ENCODE measurements at regions not wholly inside any gene's neighbourhood (a gene's known extent, or its start where the extent isn't known, plus 50 kb on each side); places are given as distances from the start of the nearest gene placed in this dataset.

- Histone ChIP-seq H4K20me1 (replicated peaks; ENCODE audit: control insufficient read depth, extremely low read depth, insufficient read depth, low read length) (no peaks in the 10 kb centered on the region), H3K36me3 (ENCODE audit: control insufficient read depth in 2 of 2, extremely low read depth in 1 of 2, insufficient read depth in 2 of 2, low read length in 2 of 2) (no peaks in the 10 kb centered on the region), H3K27me3 (ENCODE audit: control insufficient read depth in 2 of 2, insufficient read depth in 2 of 2, low read length in 2 of 2) (no peaks in the 10 kb centered on the region), H3K4me3 (replicated peaks in 1 of 3; ENCODE audit: insufficient read depth in 1 of 3, low read depth in 1 of 3, low read length in 3 of 3) (no peak overlapping the region), H3K9me3 (replicated peaks; ENCODE audit: control insufficient read depth, insufficient read depth, low read length) (no peaks in the 10 kb centered on the region), H3K4me2 (ENCODE audit: insufficient read depth, low read length) (no peak overlapping the region), H3K27ac (ENCODE audit: insufficient read depth, low read depth, low read length) (no peak overlapping the region), H3K9ac (replicated peaks; ENCODE audit: extremely low read depth, insufficient read depth, low read length) (no peak overlapping the region), H3K79me2 (ENCODE audit: control insufficient read depth, insufficient read depth, low read length) (no peaks in the 10 kb centered on the region), H2AFZ (ENCODE audit: low read depth, low read length) (no peak overlapping the region), H3K9me1 (replicated peaks; ENCODE audit: control insufficient read depth, extremely low read depth, insufficient read depth, low read length) (no peaks in the 10 kb centered on the region), H3K4me1 (ENCODE audit: control insufficient read depth, extremely low read depth, insufficient read depth, low read length) (no peaks in the 10 kb centered on the region)
- intact Hi-C loops (cut with micrococcal nuclease) (no loop called here), dilution Hi-C loops (cut with MboI; ENCODE audit: extremely low pct_ligation_motif_present, low sequenced_read_pairs) (no loop called here)
- no TSS peak for BruUV-seq (replicated peaks)
- ChIA-PET POLR2A (no interaction called here), CTCF (no interaction called here)
- DNase-seq (ENCODE audit: low read depth, low spot score) (no peak), FAIRE-seq (no peak)
- TF ChIP-seq POLR2AphosphoS5 (IDR thresholded peaks at IDR 0.05; ENCODE audit: insufficient read depth, low read depth, low read length) (no peak), MYC (IDR thresholded peaks at IDR 0.05; ENCODE audit: low read depth, low read length) (no peak), POLR2A (IDR thresholded peaks at IDR 0.05; ENCODE audit: low read depth, low read length) (no peak), FOS (IDR thresholded peaks at IDR 0.05; ENCODE audit: borderline replicate concordance, insufficient read depth, low read length) (no peak), MAX (IDR thresholded peaks at IDR 0.05; ENCODE audit: insufficient read depth, insufficient read length) (no peak), EZH2 (IDR thresholded peaks at IDR 0.05; ENCODE audit: borderline replicate concordance, low read depth, low read length, severe bottlenecking) (no peak), GATA2 (IDR thresholded peaks at IDR 0.05; ENCODE audit: insufficient read depth, insufficient read length, low read depth, low read length) (no peak), JUN (IDR thresholded peaks at IDR 0.05; ENCODE audit: borderline replicate concordance, insufficient read depth, insufficient read length, low read depth) (no peak)
- TF ChIP-seq, protein P1, sequence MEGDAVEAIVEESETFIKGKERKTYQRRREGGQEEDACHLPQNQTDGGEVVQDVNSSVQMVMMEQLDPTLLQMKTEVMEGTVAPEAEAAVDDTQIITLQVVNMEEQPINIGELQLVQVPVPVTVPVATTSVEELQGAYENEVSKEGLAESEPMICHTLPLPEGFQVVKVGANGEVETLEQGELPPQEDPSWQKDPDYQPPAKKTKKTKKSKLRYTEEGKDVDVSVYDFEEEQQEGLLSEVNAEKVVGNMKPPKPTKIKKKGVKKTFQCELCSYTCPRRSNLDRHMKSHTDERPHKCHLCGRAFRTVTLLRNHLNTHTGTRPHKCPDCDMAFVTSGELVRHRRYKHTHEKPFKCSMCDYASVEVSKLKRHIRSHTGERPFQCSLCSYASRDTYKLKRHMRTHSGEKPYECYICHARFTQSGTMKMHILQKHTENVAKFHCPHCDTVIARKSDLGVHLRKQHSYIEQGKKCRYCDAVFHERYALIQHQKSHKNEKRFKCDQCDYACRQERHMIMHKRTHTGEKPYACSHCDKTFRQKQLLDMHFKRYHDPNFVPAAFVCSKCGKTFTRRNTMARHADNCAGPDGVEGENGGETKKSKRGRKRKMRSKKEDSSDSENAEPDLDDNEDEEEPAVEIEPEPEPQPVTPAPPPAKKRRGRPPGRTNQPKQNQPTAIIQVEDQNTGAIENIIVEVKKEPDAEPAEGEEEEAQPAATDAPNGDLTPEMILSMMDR (IDR thresholded peaks at IDR 0.05; ENCODE audit: extremely low read depth in 1 of 2, insufficient read depth in 1 of 2, low read depth in 1 of 2, low read length in 2 of 2): no peak
These were observed 137.4 kb downstream of the PAPOLA start for GRCh38 chr14:96639550-96639949.

Data from endothelial cell of umbilical vein (primary cell).